ENCODE measurements at regions not wholly inside any gene's neighbourhood (a gene's known extent, or its start where the extent isn't known, plus 50 kb on each side); places are given as distances from the start of the nearest gene placed in this dataset.
"Not testable (repeated sequence)": the region's sequence is repeated elsewhere in the genome, so short reads cannot be mapped to it uniquely, and the experiment has no call there.

- no peak overlapping the region for H3K27ac ChIP-seq (ENCODE audit: low read depth in 2 of 2, low read length in 1 of 2)
- no peaks in the 10 kb centered on the region for H3K27me3 ChIP-seq (ENCODE audit: control insufficient read depth in 1 of 2, insufficient read depth in 2 of 2, low read length in 2 of 2)
- H3K4me1 ChIP-seq (ENCODE audit: control insufficient read depth in 2 of 2, insufficient read depth in 2 of 2, low read length in 1 of 2) = no peaks in the 10 kb centered on the region
- no peak overlapping the region for H3K4me3 ChIP-seq (ENCODE audit: low read depth in 1 of 2, low read length in 2 of 2)
- peaks cover 0 to 5% of the 10 kb centered on the region in 2 donors for H3K9me3 ChIP-seq (ENCODE audit: control insufficient read depth in 2 of 2, insufficient read depth in 1 of 2, low read depth in 1 of 2, low read length in 1 of 2)
- no peaks in the 10 kb centered on the region for H3K36me3 ChIP-seq (ENCODE audit: control insufficient read depth in 2 of 2, insufficient read depth in 2 of 2, low read length in 1 of 2)
- 95 to 98% methylated on average over 4 of the region's 4 CpGs for whole genome bisulfite sequencing, 2 donors
These were observed 265.2 kb downstream of the KCNRG start for GRCh38 chr13:50280441-50280937.

GRCh38 chr13:50282016-50282415 lies 266.8 kb downstream of the KCNRG start:
- Histone ChIP-seq H3K36me3 (ENCODE audit: control insufficient read depth in 2 of 2, insufficient read depth in 2 of 2, low read length in 1 of 2) (no peaks in the 10 kb centered on the region), H3K27ac (ENCODE audit: low read depth in 2 of 2, low read length in 1 of 2) (no peak overlapping the region), H3K27me3 (ENCODE audit: control insufficient read depth in 1 of 2, insufficient read depth in 2 of 2, low read length in 2 of 2) (no peaks in the 10 kb centered on the region), H3K9me3 (ENCODE audit: control insufficient read depth in 2 of 2, insufficient read depth in 1 of 2, low read depth in 1 of 2, low read length in 1 of 2) (peaks cover 0 to 5% of the 10 kb centered on the region in 2 donors), H3K4me1 (ENCODE audit: control insufficient read depth in 2 of 2, insufficient read depth in 2 of 2, low read length in 1 of 2) (no peaks in the 10 kb centered on the region), H3K4me3 (ENCODE audit: low read depth in 1 of 2, low read length in 2 of 2) (no peak overlapping the region)

- WGBS, 2 donors = 58 to 70% methylated on average over 2 of the region's 2 CpGs
- Histone ChIP-seq H3K4me1 (ENCODE audit: control insufficient read depth in 2 of 2, insufficient read depth in 2 of 2, low read length in 1 of 2) (no peaks in the 10 kb centered on the region), H3K9me3 (ENCODE audit: control insufficient read depth in 2 of 2, insufficient read depth in 1 of 2, low read depth in 1 of 2, low read length in 1 of 2) (peaks cover 0 to 1% of the 10 kb centered on the region in 2 donors), H3K27ac (ENCODE audit: low read depth in 2 of 2, low read length in 1 of 2) (no peak overlapping the region), H3K36me3 (ENCODE audit: control insufficient read depth in 2 of 2, insufficient read depth in 2 of 2, low read length in 1 of 2) (no peaks in the 10 kb centered on the region), H3K4me3 (ENCODE audit: low read depth in 1 of 2, low read length in 2 of 2) (no peak overlapping the region), H3K27me3 (ENCODE audit: control insufficient read depth in 1 of 2, insufficient read depth in 2 of 2, low read length in 2 of 2) (no peaks in the 10 kb centered on the region)
These were observed 267.8 kb downstream of the KCNRG start for GRCh38 chr13:50283017-50283416.

DNA sequence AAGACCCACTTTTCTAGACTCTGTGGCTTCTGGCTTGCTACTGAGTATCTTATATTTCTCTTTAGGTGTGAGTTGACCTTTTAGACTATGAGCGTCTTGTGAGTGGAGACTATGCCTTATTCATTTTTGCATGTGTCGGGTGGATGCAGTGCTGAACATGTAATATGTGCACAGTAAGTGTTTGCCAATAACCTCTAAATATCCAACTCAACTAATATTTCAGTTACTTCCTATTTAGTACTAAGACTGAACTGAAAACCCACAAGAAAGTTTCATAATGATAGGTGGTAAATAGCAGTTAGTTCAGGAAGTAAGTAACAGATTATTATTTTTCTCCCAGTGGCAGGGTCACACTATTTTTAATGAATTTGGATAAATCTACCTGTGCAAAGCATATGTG lies 269.3 kb downstream of the KCNRG start:
- Histone ChIP-seq H3K36me3 (ENCODE audit: control insufficient read depth in 2 of 2, insufficient read depth in 2 of 2, low read length in 1 of 2) (no peaks in the 10 kb centered on the region), H3K4me1 (ENCODE audit: control insufficient read depth in 2 of 2, insufficient read depth in 2 of 2, low read length in 1 of 2) (no peaks in the 10 kb centered on the region), H3K9me3 (ENCODE audit: control insufficient read depth in 2 of 2, insufficient read depth in 1 of 2, low read depth in 1 of 2, low read length in 1 of 2) (no peaks in the 10 kb centered on the region), H3K4me3 (ENCODE audit: low read depth in 1 of 2, low read length in 2 of 2) (no peak overlapping the region), H3K27me3 (ENCODE audit: control insufficient read depth in 1 of 2, insufficient read depth in 2 of 2, low read length in 2 of 2) (no peaks in the 10 kb centered on the region), H3K27ac (ENCODE audit: low read depth in 2 of 2, low read length in 1 of 2) (no peak overlapping the region)
- WGBS, 2 donors = 75 to 77% methylated on average over 2 of the region's 2 CpGs

DNA sequence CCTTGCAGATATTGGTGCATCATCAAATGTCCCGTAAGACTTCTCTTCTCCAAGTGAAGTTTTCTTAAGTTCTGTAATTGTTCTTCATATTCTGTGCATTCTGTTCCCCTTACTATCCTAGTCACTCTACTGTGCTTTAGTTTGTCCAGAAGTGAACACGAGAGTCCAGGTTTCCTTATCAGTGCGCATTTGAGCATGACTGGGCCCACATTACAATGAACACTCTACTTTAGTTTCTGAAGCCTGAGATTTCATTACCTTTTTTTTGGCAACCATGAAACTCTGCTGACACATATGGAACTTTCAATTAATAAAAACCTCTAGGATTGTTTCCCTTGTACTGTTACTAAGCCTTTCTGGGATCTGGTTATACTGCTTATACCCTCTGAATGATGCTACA lies 270.0 kb downstream of the KCNRG start:
- Histone ChIP-seq H3K4me3 (ENCODE audit: low read depth in 1 of 2, low read length in 2 of 2) (no peak overlapping the region), H3K36me3 (ENCODE audit: control insufficient read depth in 2 of 2, insufficient read depth in 2 of 2, low read length in 1 of 2) (no peaks in the 10 kb centered on the region), H3K9me3 (ENCODE audit: control insufficient read depth in 2 of 2, insufficient read depth in 1 of 2, low read depth in 1 of 2, low read length in 1 of 2) (no peaks in the 10 kb centered on the region), H3K27me3 (ENCODE audit: control insufficient read depth in 1 of 2, insufficient read depth in 2 of 2, low read length in 2 of 2) (no peaks in the 10 kb centered on the region), H3K4me1 (ENCODE audit: control insufficient read depth in 2 of 2, insufficient read depth in 2 of 2, low read length in 1 of 2) (no peaks in the 10 kb centered on the region), H3K27ac (ENCODE audit: low read depth in 2 of 2, low read length in 1 of 2) (no peak overlapping the region)
- WGBS, 2 donors = 91 to 93% methylated on average over 3 of the region's 3 CpGs

GRCh38 chr13:50286324-50286723 lies 271.1 kb downstream of the KCNRG start:
- no peak overlapping the region for H3K4me3 ChIP-seq (ENCODE audit: low read depth in 1 of 2, low read length in 2 of 2)
- H3K4me1 ChIP-seq (ENCODE audit: control insufficient read depth in 2 of 2, insufficient read depth in 2 of 2, low read length in 1 of 2) = no peaks in the 10 kb centered on the region
- no peak overlapping the region for H3K27ac ChIP-seq (ENCODE audit: low read depth in 2 of 2, low read length in 1 of 2)
- H3K27me3 ChIP-seq (ENCODE audit: control insufficient read depth in 1 of 2, insufficient read depth in 2 of 2, low read length in 2 of 2) = no peaks in the 10 kb centered on the region
- 63 to 77% methylated on average over 3 of the region's 3 CpGs for whole genome bisulfite sequencing, 2 donors
- no peaks in the 10 kb centered on the region for H3K36me3 ChIP-seq (ENCODE audit: control insufficient read depth in 2 of 2, insufficient read depth in 2 of 2, low read length in 1 of 2)
- no peaks in the 10 kb centered on the region for H3K9me3 ChIP-seq (ENCODE audit: control insufficient read depth in 2 of 2, insufficient read depth in 1 of 2, low read depth in 1 of 2, low read length in 1 of 2)

- no peaks in the 10 kb centered on the region for H3K36me3 ChIP-seq (ENCODE audit: control insufficient read depth in 2 of 2, insufficient read depth in 2 of 2, low read length in 1 of 2)
- H3K4me3 ChIP-seq (ENCODE audit: low read depth in 1 of 2, low read length in 2 of 2) = no peak overlapping the region
- no peaks in the 10 kb centered on the region for H3K4me1 ChIP-seq (ENCODE audit: control insufficient read depth in 2 of 2, insufficient read depth in 2 of 2, low read length in 1 of 2)
- WGBS, 2 donors = 40 to 79% methylated on average over 1 of the region's 1 CpG
- H3K9me3 ChIP-seq (ENCODE audit: control insufficient read depth in 2 of 2, insufficient read depth in 1 of 2, low read depth in 1 of 2, low read length in 1 of 2) = no peaks in the 10 kb centered on the region
- no peaks in the 10 kb centered on the region for H3K27me3 ChIP-seq (ENCODE audit: control insufficient read depth in 1 of 2, insufficient read depth in 2 of 2, low read length in 2 of 2)
- H3K27ac ChIP-seq (ENCODE audit: low read depth in 2 of 2, low read length in 1 of 2) = no peak overlapping the region
These were observed 274.9 kb downstream of the KCNRG start for GRCh38 chr13:50290186-50290585.

- H3K4me1 ChIP-seq (ENCODE audit: control insufficient read depth in 2 of 2, insufficient read depth in 2 of 2, low read length in 1 of 2) = no peaks in the 10 kb centered on the region
- H3K4me3 ChIP-seq (ENCODE audit: low read depth in 1 of 2, low read length in 2 of 2) = no peak overlapping the region
- no peaks in the 10 kb centered on the region for H3K36me3 ChIP-seq (ENCODE audit: control insufficient read depth in 2 of 2, insufficient read depth in 2 of 2, low read length in 1 of 2)
- 81 to 86% methylated on average over 2 of the region's 2 CpGs for WGBS, 2 donors
- H3K27ac ChIP-seq (ENCODE audit: low read depth in 2 of 2, low read length in 1 of 2) = no peak overlapping the region
- H3K27me3 ChIP-seq (ENCODE audit: control insufficient read depth in 1 of 2, insufficient read depth in 2 of 2, low read length in 2 of 2) = no peaks in the 10 kb centered on the region
- no peaks in the 10 kb centered on the region for H3K9me3 ChIP-seq (ENCODE audit: control insufficient read depth in 2 of 2, insufficient read depth in 1 of 2, low read depth in 1 of 2, low read length in 1 of 2)
These were observed 276.4 kb downstream of the KCNRG start for GRCh38 chr13:50291611-50292010.

DNA sequence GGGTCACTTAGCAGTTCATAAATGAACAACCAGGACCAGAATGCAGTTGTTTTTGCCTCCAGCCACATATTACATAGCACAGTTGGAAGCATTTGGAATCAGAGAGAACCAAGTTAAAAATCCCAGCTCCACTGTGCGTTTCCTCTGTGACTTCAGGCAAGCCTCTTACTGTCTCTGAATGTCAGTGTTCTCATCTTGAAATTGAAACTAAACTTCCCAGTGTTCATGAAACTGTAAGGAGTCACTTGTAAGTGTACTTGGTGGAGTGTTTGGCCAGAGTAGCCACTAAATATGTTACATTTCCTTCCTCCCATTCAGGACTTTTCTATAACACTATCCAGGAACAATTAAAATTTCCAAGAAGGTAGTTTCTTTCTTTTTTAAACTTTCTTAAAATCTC lies 276.8 kb downstream of the KCNRG start:
- no peak overlapping the region for H3K4me3 ChIP-seq (ENCODE audit: low read depth in 1 of 2, low read length in 2 of 2)
- no peak overlapping the region for H3K27ac ChIP-seq (ENCODE audit: low read depth in 2 of 2, low read length in 1 of 2)
- no peaks in the 10 kb centered on the region for H3K27me3 ChIP-seq (ENCODE audit: control insufficient read depth in 1 of 2, insufficient read depth in 2 of 2, low read length in 2 of 2)
- no peaks in the 10 kb centered on the region for H3K36me3 ChIP-seq (ENCODE audit: control insufficient read depth in 2 of 2, insufficient read depth in 2 of 2, low read length in 1 of 2)
- 69 to 76% methylated on average over 1 of the region's 1 CpG for WGBS, 2 donors
- no peaks in the 10 kb centered on the region for H3K9me3 ChIP-seq (ENCODE audit: control insufficient read depth in 2 of 2, insufficient read depth in 1 of 2, low read depth in 1 of 2, low read length in 1 of 2)
- H3K4me1 ChIP-seq (ENCODE audit: control insufficient read depth in 2 of 2, insufficient read depth in 2 of 2, low read length in 1 of 2) = no peaks in the 10 kb centered on the region

DNA sequence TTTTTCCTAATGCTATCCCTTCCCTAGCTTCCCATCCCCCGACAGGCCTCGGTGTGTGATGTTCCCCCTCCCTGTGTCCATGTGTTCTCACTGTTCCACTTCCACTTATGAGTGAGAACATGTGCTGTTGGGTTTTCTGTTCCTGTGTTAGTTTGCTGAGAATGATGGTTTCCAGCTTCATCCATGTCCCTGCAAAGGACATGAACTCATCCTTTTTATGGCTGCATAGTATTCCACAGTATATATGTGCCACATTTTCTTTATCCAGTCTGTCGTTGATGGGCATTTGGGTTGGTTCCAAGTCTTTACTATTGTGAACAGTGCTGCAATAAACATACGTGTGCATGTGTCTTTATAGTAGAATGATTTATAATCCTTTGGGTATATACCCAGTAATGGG lies 279.2 kb downstream of the KCNRG start:
- not testable (repeated sequence) for H3K4me1 ChIP-seq (ENCODE audit: control insufficient read depth in 2 of 2, insufficient read depth in 2 of 2, low read length in 1 of 2); H3K4me3 ChIP-seq (ENCODE audit: low read depth in 1 of 2, low read length in 2 of 2); H3K27ac ChIP-seq (ENCODE audit: low read depth in 2 of 2, low read length in 1 of 2); H3K9me3 ChIP-seq (ENCODE audit: control insufficient read depth in 2 of 2, insufficient read depth in 1 of 2, low read depth in 1 of 2, low read length in 1 of 2); H3K36me3 ChIP-seq (ENCODE audit: control insufficient read depth in 2 of 2, insufficient read depth in 2 of 2, low read length in 1 of 2); H3K27me3 ChIP-seq (ENCODE audit: control insufficient read depth in 1 of 2, insufficient read depth in 2 of 2, low read length in 2 of 2)
- WGBS, 2 donors = 80 to 88% methylated on average over 4 of the region's 4 CpGs
